HG03159 (cell line): ENCODE measurements at regions not wholly inside any gene's neighbourhood (a gene's known extent, or its start where the extent isn't known, plus 50 kb on each side); places are given as distances from the start of the nearest gene placed in this dataset.

ENCODE experiments used
- ATAC-seq: cut with Tn5 transposase; IDR thresholded peaks from one replicate; pipeline ENCODE4 v1.9.1; 2021; ENCODE audit warnings: mild to moderate bottlenecking, moderate library complexity; ENCODE audit not compliant: unreplicated experiment

DNA sequence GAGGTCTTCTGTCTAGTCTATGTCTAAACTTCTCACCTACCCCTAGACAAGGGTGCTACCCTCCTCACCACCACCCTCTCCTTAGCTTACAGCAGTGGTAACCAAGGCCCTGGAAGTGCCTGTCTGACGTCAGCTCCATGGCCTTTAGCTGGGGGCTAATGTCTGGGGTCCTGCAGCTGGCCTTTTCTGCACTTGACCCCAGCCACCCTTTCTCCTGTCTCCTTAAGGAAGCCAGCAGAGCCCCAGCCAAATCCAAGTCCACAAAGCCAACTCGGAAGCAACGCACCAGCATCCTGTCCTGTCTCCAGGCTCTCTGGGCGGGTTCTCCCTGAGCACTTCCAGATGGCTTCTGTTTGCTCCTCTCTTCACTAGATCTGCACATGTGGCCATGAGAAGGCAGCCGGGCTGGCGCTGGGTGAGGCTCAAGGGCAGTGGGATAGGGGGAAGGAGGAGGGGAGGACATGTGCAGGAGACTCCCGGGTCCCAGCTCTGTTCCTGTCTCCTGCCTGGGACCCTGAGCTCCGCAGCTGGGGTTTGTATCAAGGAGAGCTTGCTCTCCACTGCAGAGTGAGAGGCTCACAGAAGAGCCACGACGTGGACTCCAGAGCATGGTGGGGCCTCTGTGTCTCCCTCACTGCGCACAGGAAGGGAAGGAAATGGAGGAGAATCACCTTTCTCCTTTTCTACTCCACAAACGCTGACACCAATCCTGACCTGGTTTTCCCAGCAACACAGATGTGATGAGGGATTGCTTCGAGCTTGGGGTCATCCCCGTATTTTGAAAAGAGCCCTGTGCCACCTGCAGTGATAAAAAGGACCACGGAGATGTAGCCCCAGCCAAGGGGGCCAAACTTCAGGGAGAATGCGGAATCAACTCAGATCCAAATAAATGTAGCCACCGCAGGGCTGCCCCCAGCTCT lies 204.2 kb downstream of the USP12 start:
- ATAC-seq = no peak

DNA sequence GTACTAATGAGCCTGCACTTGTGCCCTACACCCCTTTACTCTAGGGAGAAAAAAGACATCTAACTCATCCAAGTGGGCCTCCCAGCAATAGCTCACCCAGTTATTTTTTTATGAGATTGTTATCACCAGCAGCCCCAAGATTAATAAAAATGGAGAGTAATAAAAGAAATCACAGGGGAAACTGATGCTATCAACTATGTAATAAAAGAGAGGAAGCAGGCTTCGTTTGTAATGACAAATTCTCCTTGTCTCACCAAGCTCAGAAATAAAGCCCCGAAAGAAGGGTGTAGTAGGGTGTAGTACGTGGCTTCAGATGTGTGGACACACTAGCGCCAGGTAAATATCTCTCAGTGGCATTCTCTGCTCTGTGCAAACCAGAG lies 204.9 kb downstream of the USP12 start:
- no peak for ATAC-seq

DNA sequence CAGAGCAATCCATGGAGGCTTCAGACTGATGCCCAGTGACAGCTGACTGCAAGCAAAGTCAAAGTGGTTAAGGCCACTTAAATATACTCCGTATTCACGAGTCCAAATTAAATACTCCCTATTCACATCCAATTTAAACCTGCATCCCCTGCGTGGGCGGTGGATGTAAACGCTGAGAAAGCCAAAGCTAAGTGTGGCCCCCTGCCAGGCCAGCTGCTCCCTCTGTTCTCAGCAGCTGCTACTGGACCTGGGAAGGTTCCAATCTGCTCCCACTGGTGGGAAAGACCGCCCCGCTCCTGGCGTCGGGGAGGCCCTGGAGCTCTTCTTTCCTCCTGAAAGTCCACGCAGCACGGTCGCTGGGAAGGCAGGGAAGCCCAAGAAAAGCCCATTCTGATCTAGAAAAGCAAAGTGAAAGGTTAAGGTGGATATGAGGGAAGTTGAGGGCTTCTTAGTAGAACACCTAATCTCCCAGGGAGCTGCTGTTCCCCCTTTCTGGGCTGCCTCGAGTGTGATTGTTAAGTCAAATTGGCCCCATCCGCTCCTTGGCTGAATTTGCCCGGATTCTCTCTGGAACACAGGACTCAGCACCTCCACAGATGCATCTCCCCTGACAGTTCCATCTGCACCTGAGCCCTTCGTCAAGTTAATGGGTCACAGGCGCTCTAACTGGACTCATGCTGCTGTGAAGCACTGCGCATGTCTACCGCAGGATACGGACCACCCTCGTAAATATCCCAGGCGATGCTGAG lies 205.5 kb downstream of the USP12 start:
- ATAC-seq = no peak

DNA sequence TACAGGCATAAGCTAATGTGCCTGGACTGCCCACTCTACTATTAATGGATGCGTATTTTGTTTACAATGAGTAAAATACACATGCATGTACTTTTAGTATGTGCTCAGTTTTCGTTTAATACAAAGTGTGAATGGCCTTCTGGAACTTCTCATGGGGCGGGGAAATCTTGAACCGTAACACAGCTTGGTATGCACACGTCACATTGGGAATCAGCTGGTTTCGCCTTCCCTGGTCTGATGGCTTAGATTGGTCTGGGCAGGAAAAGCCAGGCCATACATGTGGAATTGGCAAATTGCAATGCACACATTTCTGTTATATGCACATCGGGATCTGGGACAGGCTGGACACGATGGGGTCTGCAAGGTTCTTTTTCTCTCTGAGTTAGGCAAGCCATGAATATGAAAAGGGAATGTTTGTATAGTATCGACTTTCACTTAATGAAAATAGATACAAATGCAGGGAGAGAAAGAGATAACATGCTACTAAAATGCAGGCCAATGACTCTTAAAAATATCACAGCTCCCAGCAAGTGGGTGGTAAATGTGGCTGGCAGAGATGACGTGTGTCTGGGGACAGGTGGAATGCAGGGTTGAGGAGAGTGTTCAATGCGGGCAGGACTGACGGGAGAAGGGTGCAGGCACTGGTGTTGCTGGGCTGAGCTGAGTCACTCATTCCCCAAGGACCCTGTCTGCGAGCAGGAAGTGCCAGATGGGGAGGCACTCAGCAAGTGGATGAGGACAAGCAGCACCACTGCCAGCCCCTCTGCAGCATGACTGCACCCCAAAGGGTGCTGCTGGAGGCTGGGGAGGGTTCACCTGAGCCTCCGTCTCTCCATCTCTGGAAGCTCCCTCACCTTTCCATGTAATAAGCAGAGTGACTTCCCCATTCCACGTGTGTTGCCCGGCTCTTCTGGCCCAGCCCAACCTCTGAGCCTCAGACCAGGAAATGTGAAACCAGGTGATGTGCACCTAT lies 204.0 kb upstream of the GPR12 start:
- ATAC-seq = no peak

DNA sequence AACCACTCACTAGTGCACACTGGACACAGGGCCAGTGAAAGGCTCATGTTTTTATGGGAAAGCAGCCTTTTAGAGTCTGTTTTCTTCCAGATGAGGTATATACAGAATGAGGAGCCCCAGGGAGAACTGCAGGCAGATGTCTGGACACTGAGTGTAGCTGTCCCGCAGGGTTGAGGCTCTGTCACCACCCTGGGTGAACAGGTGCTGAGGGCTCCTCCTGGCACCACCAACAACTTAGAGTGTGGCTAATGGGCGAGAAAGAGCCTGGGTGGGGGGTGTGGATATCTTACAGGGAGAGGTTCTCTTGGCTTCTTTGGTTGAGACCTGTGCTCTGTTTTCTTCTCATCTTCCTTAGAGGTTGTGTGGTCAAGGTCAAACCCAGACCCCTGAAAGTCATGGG lies 202.1 kb upstream of the GPR12 start:
- no peak for ATAC-seq

DNA sequence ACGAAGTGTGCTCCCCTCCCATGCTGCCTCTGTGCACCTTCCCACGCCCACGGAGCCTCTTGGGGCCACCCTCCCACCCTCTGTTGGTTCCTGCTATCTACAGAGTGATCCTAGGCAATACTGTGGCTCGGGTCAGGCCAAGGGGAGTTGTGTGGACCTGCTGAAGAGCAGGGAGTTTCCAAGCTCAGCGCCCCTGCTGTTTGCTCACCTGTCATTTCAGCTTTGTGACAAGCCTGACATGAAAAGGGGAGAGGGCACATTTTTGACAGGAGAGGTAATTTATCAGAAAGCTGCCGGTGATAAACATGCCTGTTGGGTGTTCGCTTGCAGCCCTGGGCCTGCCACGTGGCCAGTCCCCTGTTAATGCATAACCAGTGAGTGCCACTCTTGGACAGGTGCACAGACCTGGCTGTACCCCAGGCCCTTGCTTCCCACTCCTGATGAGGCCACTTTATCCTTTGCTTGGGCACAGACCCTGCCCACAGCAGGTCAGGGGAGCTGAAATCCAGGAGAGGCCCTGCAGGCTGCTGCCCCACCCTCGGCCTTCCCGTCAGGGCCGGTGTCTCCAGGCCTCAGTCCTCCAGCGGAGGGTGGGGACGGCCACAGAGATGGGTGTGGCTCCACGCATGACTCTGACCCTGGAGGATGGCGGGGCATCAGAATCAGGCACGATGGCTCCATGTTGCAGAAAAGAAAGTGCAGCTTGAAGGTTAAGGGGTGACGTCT lies 201.5 kb upstream of the GPR12 start:
- no peak for ATAC-seq

DNA sequence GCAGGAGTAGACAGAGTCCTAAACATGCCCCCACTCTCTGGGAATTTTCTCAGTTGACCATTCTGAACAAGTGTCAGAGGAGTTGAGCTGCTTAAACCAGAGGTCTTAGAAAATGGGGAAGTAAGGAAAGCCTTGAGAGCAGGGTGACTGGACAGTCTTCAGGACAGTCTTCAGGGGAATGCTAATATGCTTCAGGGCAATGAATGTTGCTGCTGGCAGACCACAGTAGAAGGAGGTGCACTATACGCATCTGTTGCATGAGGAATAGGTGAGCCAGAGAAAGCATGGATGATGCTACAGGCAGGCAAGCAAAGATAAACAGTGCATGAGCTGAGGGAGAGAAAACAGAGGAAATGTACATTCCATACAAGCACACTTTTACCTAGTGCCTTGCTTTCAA lies 196.6 kb upstream of the GPR12 start:
- no peak for ATAC-seq

DNA sequence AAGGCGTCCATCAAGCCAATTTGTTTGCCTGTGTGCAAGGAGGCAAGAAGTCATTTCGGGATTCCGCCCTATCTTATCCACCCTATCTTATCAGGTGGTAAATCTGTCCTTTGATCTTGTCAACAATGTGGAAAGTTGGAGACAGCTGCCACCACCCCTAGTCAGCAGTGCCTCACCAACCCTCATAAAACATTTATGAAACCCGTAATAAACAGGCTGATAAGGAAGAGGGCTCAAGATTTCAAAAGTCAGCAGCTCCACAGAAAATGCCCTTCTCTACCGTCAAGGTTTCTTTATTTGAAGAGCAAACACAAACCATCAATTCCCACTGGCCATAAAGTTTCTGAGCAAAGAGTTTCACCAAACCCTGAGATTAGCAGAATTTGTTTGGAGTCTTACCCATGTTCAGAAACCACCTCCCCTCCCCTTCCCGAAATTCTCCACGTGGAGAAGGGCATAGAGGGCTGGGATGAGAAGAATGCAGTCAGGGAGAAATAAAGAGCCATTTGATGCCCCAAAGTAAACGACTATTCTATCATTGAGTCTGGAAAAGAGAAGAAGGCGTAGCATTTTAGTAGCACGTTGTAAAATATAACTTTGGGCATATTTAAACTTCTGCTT lies 196.0 kb upstream of the GPR12 start:
- ATAC-seq = no peak

DNA sequence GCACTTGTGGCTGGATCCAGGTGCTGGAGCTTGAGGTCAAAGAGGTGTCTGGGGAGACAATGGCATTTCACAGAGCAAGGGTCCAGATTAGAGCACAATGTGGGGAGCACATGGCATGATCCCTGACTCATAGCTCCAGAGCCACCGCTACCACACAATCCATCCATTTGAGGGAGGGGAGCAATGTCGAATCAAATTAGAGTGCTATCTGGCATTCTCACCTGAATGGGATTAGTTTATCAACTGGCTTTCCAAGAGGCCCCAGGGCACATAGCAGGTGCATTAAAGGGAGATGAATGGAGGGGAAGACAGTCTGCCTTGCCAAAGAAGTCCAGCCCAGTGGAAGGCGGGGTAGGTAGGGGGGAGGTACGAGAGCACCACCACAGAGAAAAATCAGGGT lies 194.4 kb upstream of the GPR12 start:
- ATAC-seq = no peak

DNA sequence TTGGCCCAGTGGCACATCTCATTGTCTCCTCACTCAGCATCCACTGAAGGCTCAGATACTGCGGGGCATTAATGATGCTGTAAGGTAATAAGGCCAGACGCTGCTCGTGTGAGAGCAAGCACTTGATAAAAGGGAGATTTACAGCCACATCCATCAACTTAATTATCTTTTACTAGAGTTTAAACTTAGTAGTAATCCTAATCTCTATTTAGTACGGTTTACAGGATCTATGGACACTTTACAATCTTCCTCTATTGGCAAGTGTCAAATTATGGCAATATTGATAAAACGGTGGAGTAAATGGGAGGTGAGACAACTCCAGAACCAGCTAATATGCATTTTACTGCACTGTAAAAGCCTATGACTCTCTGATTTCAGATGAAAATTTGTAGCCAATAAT lies 192.7 kb upstream of the GPR12 start:
- no peak for ATAC-seq

DNA sequence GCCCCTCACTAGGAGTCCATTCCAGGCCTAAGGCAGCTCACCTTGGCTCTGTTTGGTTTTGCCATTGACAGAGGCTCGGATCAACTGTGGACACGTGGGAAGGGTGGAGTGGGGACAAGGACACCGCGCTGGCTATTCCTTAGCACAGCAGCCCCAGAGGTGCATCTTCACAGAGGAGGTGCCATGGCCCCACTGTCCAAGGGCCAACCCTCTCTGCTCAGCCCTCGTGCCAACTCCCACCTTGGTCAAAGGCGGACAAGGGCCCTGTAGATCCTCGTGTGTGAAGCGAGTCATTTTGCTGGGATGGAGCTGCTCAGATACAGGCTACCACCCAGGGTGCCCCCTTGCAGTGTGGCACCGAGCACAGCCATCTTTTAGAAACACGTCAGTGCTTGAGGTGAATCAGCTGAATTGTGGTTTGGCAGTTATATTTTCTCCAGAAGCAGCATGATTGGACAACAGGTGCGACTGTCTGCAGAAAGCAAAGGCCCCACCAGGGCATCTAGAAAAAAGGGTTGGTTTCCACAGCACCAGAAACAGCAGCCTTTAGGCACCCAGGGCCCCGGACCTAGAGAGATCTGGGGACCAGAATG lies 192.1 kb upstream of the GPR12 start:
- ATAC-seq = no peak

DNA sequence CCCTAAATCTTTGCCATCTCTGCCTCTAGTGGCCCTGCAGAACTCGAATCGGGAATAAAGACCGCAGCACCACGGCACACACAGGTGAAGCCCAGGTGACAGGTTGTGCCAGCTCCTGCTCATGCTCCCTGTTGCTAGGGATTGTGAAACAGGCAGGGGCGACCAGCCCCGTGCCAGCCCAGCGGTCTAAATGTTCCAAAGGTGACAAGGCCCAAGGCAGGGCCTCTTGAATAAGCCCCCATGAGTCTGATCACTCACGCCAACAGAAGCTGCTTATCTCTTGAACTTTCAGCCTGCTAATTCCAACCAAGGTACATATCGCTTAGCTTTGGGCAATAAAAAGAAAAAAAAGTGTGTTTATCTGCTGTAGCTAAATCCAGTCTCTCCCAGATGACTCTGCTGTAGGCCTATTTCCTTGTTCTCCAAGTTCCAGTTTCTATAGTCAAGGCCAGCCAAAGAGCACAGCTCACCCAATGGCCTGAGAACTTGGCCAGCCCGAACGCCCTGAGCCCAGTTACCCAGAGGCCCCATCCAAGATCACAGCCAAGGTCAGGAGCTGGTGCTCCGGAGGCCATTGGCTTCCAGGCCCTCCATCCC lies 191.1 kb upstream of the GPR12 start:
- no peak for ATAC-seq

DNA sequence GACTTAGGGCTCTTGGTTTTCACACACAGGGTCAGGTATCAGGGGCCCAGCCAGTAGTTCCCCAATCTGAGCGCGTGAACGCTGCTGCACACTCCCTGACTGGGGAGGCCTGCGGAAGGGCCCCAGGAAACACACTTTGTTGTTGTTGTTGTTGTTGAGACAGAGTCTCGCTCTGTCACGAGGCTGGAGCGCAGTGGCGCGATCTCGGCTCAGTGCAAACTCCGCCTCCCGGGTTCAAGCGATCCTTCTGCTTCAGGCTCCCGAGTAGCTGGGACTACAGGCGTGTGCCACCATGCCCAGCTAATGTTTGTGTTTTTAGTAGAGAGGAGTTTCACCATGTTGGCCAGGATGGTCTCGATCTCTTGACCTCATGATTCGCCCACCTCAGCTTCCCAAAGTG lies 190.4 kb upstream of the GPR12 start:
- no peak for ATAC-seq

DNA sequence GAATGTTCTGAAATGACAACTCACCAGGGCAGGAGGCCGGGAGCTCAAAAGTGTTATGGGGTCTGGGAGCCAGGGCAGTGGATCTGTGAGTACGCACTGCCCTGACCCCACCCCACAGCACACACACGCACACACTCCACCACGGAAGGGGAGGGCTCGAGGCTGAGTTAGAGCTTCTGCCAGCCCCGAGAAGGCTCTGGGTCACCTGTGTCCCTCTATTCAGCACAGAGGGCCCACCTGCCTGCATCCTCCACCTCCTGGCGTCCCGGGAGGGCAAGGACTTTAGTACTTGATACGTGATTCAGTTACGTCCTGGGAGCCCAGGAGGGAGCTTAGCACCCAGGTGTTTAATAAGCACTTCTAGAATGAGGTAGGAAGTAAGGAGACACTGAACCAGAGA lies 190.0 kb upstream of the GPR12 start:
- ATAC-seq = no peak

DNA sequence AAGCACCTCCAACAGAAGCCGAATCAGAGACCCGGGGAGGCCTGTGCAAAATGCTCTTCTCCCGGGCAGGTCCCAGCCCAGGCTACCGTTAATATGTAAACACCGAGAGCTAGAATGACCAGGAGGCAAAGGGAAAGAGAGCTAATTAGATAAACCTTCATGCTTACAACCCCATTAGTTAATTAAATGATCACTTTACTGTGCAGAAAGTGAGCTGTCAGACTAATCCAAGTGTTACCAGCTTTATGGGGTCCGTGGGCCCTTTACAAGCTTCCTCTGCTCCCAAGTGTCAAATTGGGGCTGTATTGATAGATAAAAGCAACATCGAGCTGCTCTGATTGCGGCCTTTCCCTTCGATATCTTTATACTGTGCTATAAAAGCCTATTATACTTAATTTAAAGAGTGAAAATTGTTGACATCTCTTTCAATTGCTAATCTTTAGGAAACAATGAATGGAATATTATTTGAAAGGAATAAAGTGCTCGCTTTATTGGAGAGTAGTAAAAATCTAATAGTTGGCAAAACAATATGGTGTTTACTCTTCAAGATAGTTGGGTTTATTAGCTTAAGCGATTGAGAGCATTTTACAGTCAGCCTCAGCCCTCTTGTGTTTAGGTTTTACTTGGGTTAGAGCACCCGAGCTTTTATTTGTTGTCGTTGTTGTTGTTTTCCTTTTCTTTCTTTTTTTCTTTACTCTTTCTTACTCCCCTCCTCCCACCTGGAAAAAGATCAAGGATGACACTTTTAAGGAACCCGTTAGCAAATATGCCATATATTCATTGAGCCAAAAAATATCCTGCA lies 189.3 kb upstream of the GPR12 start:
- no peak for ATAC-seq

DNA sequence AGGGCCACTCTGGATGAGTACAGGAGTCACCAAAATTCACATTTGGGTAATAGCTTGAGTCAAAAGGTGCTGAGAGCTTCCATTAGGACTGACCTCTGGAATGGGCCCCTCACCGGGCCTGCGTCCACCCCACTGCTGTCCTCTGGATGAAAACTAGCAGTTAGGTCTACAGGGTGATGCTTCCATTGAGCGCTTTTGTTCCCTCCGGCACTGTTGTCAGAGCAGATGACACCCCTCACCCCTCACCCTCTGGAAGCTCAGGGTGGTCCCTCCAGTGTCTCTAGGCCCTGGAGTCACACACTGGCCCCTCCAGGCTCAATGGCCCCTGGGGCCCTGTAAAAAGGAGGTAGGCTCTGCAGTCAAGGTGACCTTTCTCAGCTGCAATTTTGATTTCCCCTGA lies 187.8 kb upstream of the GPR12 start:
- no peak for ATAC-seq

DNA sequence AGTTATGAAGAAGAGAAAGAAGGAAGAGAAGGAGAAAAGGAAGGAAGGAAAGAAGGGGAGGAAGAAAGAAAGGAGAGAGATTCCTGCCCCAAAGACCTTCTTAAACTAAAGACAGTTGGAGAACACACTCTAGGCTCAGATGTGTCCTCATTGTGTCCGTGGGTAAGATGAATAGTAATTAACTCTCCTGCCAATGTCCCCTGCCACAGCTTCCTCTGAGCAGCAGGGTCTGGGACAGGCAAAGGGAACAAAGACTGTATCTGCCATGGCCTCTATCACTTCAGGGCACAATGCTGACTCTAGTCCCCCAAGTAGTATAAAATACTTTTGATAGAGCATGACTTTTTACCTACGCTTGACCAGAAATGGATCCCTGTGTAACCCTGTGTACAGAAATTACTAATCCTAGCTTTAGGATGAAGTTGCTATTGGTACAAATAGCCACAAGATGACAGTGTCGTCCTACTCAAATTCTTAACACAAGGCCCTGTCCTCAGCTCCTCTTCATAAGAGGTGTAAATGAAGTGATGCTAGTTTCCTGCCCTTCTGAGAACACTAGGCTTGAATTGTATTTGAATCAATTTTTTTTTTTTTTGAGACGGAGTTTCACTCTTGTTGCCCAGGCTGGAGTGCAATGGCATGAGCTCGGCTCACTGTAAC lies 186.2 kb upstream of the GPR12 start:
- no peak for ATAC-seq

DNA sequence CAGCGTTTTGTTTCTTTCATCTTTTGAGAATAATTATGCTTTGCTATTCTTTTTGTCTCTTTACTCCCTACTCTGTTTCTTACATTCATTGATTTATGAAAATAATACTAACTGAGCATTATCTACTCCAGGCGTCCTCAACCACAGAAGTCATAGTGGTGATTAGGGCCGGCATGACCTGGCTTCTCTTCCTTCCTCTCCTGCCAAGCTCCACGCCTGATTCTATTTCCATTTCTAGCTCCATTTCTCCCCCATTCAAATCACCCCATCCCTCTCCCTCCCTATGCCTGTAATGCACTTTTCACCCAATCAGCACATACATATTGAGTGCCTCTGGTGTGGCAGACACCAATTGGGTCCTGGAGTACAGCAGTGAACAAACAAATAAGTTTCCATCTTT lies 183.2 kb upstream of the GPR12 start:
- no peak for ATAC-seq
